ENCODE measurements at regions not wholly inside any gene's neighbourhood (a gene's known extent, or its start where the extent isn't known, plus 50 kb on each side); places are given as distances from the start of the nearest gene placed in this dataset.
A peak's percentile ranks its signal among the peaks of the same experiment; 100 is the strongest.

DNA sequence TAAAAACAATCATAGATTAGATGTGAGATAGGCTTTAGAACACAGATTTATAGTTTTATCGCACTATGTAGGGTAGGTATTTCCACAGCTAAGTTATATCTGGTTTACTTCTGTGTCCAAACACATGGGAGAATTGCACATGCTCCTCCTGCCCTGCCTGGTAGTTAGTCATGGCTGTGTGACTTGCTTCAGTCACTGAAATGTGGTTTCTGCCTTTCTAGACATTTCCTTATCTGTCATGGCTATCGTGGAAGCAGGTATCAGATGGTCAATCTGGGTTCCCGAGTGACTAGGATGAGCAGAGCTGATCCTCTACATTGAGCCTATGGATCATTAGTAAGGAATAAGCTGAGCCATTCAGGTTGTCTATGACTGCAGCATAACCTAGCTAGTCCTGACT, 117.8 kb upstream of the GMDS start:
- Mint-ChIP-seq H3K27ac (ENCODE audit: unreplicated experiment) (no peak overlapping the region), H3K27me3 (ENCODE audit: low read depth) (no peaks in the 10 kb centered on the region), H3K4me1 (no peaks in the 10 kb centered on the region), H3K9me3 (no peaks in the 10 kb centered on the region), H3K4me3 (no peak overlapping the region), H3K36me3 (ENCODE audit: low read depth) (no peaks in the 10 kb centered on the region)
- no peak for DNase-seq (ENCODE audit: low read depth, low spot score)
- TF ChIP-seq, protein P1, sequence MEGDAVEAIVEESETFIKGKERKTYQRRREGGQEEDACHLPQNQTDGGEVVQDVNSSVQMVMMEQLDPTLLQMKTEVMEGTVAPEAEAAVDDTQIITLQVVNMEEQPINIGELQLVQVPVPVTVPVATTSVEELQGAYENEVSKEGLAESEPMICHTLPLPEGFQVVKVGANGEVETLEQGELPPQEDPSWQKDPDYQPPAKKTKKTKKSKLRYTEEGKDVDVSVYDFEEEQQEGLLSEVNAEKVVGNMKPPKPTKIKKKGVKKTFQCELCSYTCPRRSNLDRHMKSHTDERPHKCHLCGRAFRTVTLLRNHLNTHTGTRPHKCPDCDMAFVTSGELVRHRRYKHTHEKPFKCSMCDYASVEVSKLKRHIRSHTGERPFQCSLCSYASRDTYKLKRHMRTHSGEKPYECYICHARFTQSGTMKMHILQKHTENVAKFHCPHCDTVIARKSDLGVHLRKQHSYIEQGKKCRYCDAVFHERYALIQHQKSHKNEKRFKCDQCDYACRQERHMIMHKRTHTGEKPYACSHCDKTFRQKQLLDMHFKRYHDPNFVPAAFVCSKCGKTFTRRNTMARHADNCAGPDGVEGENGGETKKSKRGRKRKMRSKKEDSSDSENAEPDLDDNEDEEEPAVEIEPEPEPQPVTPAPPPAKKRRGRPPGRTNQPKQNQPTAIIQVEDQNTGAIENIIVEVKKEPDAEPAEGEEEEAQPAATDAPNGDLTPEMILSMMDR (conservative IDR thresholded peaks at IDR 0.05), result no peak

DNA sequence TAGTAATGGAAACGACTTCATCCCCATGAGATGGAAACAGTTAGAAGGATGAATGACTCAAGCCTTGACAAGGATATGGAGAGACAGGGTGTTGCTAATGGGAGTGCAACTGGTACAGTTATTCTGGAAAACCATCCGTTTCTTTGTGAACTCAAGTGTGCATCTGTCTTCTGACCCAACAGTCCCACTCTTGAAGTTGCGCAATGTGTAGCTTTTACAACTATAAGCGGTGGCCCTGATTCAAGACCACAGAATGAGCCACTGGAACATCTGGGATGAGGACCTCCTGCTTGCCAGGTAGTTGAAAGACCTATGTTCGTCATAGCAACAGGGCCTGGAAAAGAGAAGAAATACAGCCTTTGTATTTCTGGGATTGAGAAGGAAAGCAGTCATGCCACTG, 115.8 kb upstream of the GMDS start:
- no peaks in the 10 kb centered on the region for H3K9me3 Mint-ChIP-seq
- no peak overlapping the region for H3K27ac Mint-ChIP-seq (ENCODE audit: unreplicated experiment)
- H3K4me3 Mint-ChIP-seq, result no peak overlapping the region
- TF ChIP-seq, protein P1 (conservative IDR thresholded peaks at IDR 0.05), result no peak
- peaks cover 3% of the 10 kb centered on the region for H3K27me3 Mint-ChIP-seq (ENCODE audit: low read depth)
- DNase-seq (ENCODE audit: low read depth, low spot score), result no peak
- no peaks in the 10 kb centered on the region for H3K4me1 Mint-ChIP-seq
- no peaks in the 10 kb centered on the region for H3K36me3 Mint-ChIP-seq (ENCODE audit: low read depth)

DNA sequence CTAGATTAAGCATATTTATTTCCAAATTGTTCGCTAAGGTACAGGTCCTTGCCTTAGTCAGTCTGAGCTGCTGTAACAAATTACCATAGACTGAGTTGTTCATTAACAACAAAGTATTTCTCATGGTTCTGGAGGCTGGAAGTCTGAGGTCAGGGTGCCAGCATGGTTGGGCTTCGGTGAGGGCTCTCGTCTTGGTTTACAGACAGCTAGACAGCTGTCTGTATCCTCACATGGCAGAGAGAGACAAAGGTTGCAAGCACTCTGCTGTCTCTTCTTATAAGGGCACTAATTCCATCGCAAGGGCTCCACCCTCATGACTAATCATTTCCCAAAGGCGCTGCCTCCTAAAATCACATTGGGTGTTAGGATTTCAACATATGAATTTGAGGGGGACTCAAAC, 115.3 kb upstream of the GMDS start:
- H3K27me3 Mint-ChIP-seq (ENCODE audit: low read depth), result peaks cover 3% of the 10 kb centered on the region
- H3K4me3 Mint-ChIP-seq, result no peak overlapping the region
- no peaks in the 10 kb centered on the region for H3K9me3 Mint-ChIP-seq
- no peaks in the 10 kb centered on the region for H3K4me1 Mint-ChIP-seq
- no peaks in the 10 kb centered on the region for H3K36me3 Mint-ChIP-seq (ENCODE audit: low read depth)
- TF ChIP-seq, protein P1 (conservative IDR thresholded peaks at IDR 0.05), result no peak
- H3K27ac Mint-ChIP-seq (ENCODE audit: unreplicated experiment), result peak overlapping the region; percentile 57
- no peak for DNase-seq (ENCODE audit: low read depth, low spot score)

DNA sequence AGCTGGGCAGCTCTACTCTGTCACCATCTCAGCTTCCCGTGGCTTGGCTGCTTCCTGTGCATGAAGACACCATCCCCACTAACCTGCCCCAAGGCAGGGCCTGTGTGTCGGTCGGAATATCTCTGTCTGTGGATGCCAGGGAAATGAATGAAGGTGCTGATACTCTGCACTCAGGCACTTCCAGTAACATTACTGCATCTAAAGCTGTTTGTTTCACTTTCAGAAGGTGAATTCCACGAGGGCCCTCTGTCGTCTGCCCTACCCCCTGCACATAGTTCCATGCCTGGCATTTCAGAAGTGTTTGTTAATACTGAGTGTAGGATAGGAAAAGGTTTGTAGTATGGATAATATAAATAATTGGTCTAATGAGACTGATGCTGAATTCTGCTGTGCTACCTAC, 114.7 kb upstream of the GMDS start:
- TF ChIP-seq, protein P1 (conservative IDR thresholded peaks at IDR 0.05), result no peak

DNA sequence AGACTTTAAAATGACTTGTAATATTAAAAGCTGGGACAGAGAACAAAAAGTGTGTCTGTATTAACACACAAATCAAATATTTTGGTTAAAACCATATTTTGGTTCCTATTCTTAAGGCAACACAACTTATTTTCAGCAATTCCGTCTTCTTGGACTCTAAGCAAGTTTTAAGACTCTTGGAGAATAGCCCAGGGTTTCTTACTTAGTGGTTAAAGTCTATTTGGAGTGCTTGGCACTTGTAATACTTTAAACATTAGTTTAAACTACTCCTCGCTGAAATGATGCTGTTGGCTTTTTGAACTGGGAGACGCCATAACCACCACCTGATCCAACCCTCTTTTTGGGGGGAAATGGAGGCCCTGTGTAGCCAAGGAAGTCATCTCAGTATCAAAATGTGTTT, 109.7 kb upstream of the GMDS start:
- no peaks in the 10 kb centered on the region for H3K4me1 Mint-ChIP-seq

More for the DNA sequence above, 114.7 kb upstream of the GMDS start:
- H3K4me1 Mint-ChIP-seq, result no peaks in the 10 kb centered on the region
- no peak for DNase-seq (ENCODE audit: low read depth, low spot score)
- H3K27me3 Mint-ChIP-seq (ENCODE audit: low read depth), result peaks cover 3% of the 10 kb centered on the region
- no peak overlapping the region for H3K4me3 Mint-ChIP-seq
- no peaks in the 10 kb centered on the region for H3K9me3 Mint-ChIP-seq
- H3K27ac Mint-ChIP-seq (ENCODE audit: unreplicated experiment), result no peak overlapping the region
- H3K36me3 Mint-ChIP-seq (ENCODE audit: low read depth), result no peaks in the 10 kb centered on the region

More for the DNA sequence above, 109.7 kb upstream of the GMDS start:
- Mint-ChIP-seq H3K27me3 (ENCODE audit: low read depth) (peaks cover 8% of the 10 kb centered on the region), H3K27ac (ENCODE audit: unreplicated experiment) (no peak overlapping the region), H3K4me3 (no peak overlapping the region), H3K9me3 (no peaks in the 10 kb centered on the region), H3K36me3 (ENCODE audit: low read depth) (no peaks in the 10 kb centered on the region)
- DNase-seq (ENCODE audit: low read depth, low spot score), result no peak
- TF ChIP-seq, protein P1 (conservative IDR thresholded peaks at IDR 0.05), result no peak

All from neural crest cell (in vitro differentiated cells).